ENCODE measurements at regions not wholly inside any gene's neighbourhood (a gene's known extent, or its start where the extent isn't known, plus 50 kb on each side); places are given as distances from the start of the nearest gene placed in this dataset.

DNA sequence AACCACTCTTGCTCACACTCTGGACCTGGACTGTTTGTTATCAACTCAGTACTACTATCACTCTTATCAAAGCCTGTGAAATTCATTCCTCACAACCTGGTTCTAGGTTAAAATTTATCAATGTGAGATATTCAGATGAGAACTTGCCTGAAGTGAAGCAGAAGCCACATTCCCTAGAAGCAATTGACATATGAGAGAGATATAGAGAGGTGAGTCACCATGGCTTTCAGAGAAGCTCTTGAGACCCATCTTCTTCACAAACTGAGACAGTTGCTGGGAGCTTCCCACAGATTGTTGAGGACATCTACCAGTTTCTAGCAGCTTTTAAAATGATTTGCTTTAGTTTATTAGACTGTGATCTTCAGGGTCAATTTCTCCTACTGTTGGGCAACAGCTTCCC, 316.9 kb upstream of the TET2 start:
- TF ChIP-seq EZH2 (IDR thresholded peaks at IDR 0.05; ENCODE audit: borderline replicate concordance, insufficient read depth, low read depth, low read length, poor library complexity, severe bottlenecking) = no peak
- TF ChIP-seq, protein P1, sequence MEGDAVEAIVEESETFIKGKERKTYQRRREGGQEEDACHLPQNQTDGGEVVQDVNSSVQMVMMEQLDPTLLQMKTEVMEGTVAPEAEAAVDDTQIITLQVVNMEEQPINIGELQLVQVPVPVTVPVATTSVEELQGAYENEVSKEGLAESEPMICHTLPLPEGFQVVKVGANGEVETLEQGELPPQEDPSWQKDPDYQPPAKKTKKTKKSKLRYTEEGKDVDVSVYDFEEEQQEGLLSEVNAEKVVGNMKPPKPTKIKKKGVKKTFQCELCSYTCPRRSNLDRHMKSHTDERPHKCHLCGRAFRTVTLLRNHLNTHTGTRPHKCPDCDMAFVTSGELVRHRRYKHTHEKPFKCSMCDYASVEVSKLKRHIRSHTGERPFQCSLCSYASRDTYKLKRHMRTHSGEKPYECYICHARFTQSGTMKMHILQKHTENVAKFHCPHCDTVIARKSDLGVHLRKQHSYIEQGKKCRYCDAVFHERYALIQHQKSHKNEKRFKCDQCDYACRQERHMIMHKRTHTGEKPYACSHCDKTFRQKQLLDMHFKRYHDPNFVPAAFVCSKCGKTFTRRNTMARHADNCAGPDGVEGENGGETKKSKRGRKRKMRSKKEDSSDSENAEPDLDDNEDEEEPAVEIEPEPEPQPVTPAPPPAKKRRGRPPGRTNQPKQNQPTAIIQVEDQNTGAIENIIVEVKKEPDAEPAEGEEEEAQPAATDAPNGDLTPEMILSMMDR (IDR thresholded peaks at IDR 0.05) = no peak
